GM23248 (cell line): ENCODE measurements at regions not wholly inside any gene's neighbourhood (a gene's known extent, or its start where the extent isn't known, plus 50 kb on each side); places are given as distances from the start of the nearest gene placed in this dataset.

ENCODE experiments used
- DNase-seq: peaks from one replicate; pipeline ENCODE4 v3.0.0-alpha.2; 2015
- H2AFZ ChIP-seq: fragments of 200-600 bp; sonication (generic); 2 replicates; pipeline ENCODE4 v1.6.1; 2016; ENCODE audit warnings: antibody characterized with exemption
- H3F3A ChIP-seq: fragments of 200-600 bp; sonication (generic); 2 replicates; pipeline ENCODE4 v1.6.1; 2016; ENCODE audit warnings: mild to moderate bottlenecking, antibody characterized with exemption, mixed run types; ENCODE audit not compliant: insufficient read depth
- H3K27ac ChIP-seq: fragments of 200-600 bp; sonication (generic); 2 replicates; pipeline ENCODE4 v1.5.1; 2016; ENCODE audit warnings: mild to moderate bottlenecking
- H3K27me3 ChIP-seq: fragments of 200-600 bp; sonication (generic); replicated peaks from 2 replicates; pipeline ENCODE4 v1.6.1; 2016; ENCODE audit warnings: mild to moderate bottlenecking; ENCODE audit not compliant: insufficient read depth
- H3K36me3 ChIP-seq: fragments of 200-600 bp; sonication (generic); 2 replicates; pipeline ENCODE4 v1.6.1; 2016; ENCODE audit warnings: low read depth, mild to moderate bottlenecking
- H3K4me1 ChIP-seq: fragments of 200-600 bp; sonication (generic); 2 replicates; pipeline ENCODE4 v1.6.1; 2016; ENCODE audit warnings: mild to moderate bottlenecking; ENCODE audit not compliant: insufficient read depth
- H3K4me2 ChIP-seq: fragments of 200-600 bp; sonication (generic); one replicate; pipeline ENCODE4 v1.6.1; 2016; ENCODE audit warnings: mild to moderate bottlenecking; ENCODE audit not compliant: unreplicated experiment
- H3K4me3 ChIP-seq: fragments of 200-600 bp; sonication (generic); 2 replicates; pipeline ENCODE4 v1.5.1; 2016; ENCODE audit warnings: mild to moderate bottlenecking
- H3K79me2 ChIP-seq: fragments of 200-600 bp; sonication (generic); 2 replicates; pipeline ENCODE4 v1.6.1; 2016; ENCODE audit warnings: mild to moderate bottlenecking; ENCODE audit not compliant: insufficient read depth
- H3K9ac ChIP-seq: fragments of 200-600 bp; sonication (generic); 2 replicates; pipeline ENCODE4 v1.6.1; 2016; ENCODE audit warnings: mild to moderate bottlenecking
- H3K9me2 ChIP-seq: fragments of 200-600 bp; sonication (generic); 2 replicates; pipeline ENCODE4 v1.6.1; 2016; ENCODE audit warnings: mixed run types, mild to moderate bottlenecking, moderate library complexity; ENCODE audit not compliant: insufficient read depth
- H3K9me3 ChIP-seq: fragments of 200-600 bp; sonication (generic); one replicate; pipeline ENCODE4 v1.6.1; 2017; ENCODE audit warnings: low read depth
- H4K20me1 ChIP-seq: fragments of 200-600 bp; sonication (generic); 2 replicates; pipeline ENCODE4 v1.6.0; 2016; ENCODE audit not compliant: insufficient read depth
- EZH2 ChIP-seq: fragments of 200-600 bp; sonication (generic); IDR thresholded peaks from 2 replicates; pipeline ENCODE4 v1.6.1; 2018; ENCODE audit warnings: antibody characterized with exemption, mild to moderate bottlenecking; ENCODE audit not compliant: insufficient read depth, poor library complexity, severe bottlenecking
- EZH2phosphoT487 ChIP-seq: fragments of 200-600 bp; sonication (generic); IDR thresholded peaks from 2 replicates; pipeline ENCODE4 v1.6.1; 2018; ENCODE audit warnings: antibody characterized with exemption, moderate library complexity, mild to moderate bottlenecking, low read depth; ENCODE audit not compliant: insufficient read depth
- WGBS, 2 experiments: methylation state at CpG; one replicate each; pipeline ENCODE4 v1.1.6; 2015 to 2017; ENCODE audit warnings: low lambda C conversion rate in 2 of 2, low coverage in 1 of 2; ENCODE audit errors: missing lambda C conversion rate in 2 of 2; 5-methylcytosine and 5-hydroxymethylcytosine counted together
- in situ Hi-C: fragments of 300-500 bp; cut with MboI; formaldehyde crosslinking; loops from 2 replicates; pipeline ENCODE4 v1.15.0; 2020

GRCh38 chr5:8295141-8295540 lies 426.2 kb downstream of the MTRR start:
- H2AFZ ChIP-seq, result no peak overlapping the region
- no peaks in the 10 kb centered on the region for H4K20me1 ChIP-seq
- no peak for DNase-seq
- no peaks in the 10 kb centered on the region for H3K36me3 ChIP-seq
- H3K4me3 ChIP-seq, result no peak overlapping the region
- no peaks in the 10 kb centered on the region for H3K27me3 ChIP-seq
- no peak overlapping the region for H3K27ac ChIP-seq
- TF ChIP-seq EZH2phosphoT487, result no peak
- TF ChIP-seq EZH2, result no peak
- H3F3A ChIP-seq, result no peaks in the 10 kb centered on the region
- in situ Hi-C loops, result no loop called here
- no peaks in the 10 kb centered on the region for H3K79me2 ChIP-seq
- H3K4me1 ChIP-seq, result no peaks in the 10 kb centered on the region
- H3K9me3 ChIP-seq, result no peaks in the 10 kb centered on the region
- no peak overlapping the region for H3K4me2 ChIP-seq
- H3K9ac ChIP-seq, result no peak overlapping the region
- 14% methylated on average over 1 of the region's 1 CpG for WGBS, 2 experiments
- H3K9me2 ChIP-seq, result no peaks in the 10 kb centered on the region

DNA sequence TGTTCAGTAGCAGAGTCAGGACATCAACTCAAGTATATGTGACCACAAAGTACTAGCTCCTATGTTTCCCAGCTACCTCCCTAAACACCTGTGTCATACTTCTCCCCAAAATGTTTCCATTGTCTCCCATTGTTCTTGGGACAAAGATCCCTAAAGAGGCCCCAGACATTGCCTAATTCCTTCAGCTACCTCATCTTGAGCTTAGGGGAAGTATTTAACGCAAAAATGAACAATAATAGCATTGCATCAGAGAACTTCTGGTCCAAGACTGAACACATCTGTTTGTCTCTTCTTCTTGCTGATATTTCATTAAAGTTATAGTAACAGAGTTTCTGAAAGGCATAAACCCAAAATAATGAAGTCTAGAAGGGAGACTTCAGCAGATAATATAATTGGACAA lies 430.8 kb downstream of the MTRR start:
- in situ Hi-C loops, result no loop called here
- no peak for DNase-seq
- H3K4me2 ChIP-seq, result no peak overlapping the region
- no peaks in the 10 kb centered on the region for H3K36me3 ChIP-seq
- WGBS, 2 experiments, result 11 to 24% methylated on average over 1 of the region's 1 CpG
- H3K79me2 ChIP-seq, result no peaks in the 10 kb centered on the region
- no peak overlapping the region for H3K9ac ChIP-seq
- TF ChIP-seq EZH2, result no peak
- H2AFZ ChIP-seq, result no peak overlapping the region
- H3K27ac ChIP-seq, result no peak overlapping the region
- H3K9me2 ChIP-seq, result no peaks in the 10 kb centered on the region
- H3K27me3 ChIP-seq, result no peaks in the 10 kb centered on the region
- H3K9me3 ChIP-seq, result no peaks in the 10 kb centered on the region
- H3F3A ChIP-seq, result no peaks in the 10 kb centered on the region
- H3K4me3 ChIP-seq, result no peak overlapping the region
- H4K20me1 ChIP-seq, result no peaks in the 10 kb centered on the region
- no peaks in the 10 kb centered on the region for H3K4me1 ChIP-seq

DNA sequence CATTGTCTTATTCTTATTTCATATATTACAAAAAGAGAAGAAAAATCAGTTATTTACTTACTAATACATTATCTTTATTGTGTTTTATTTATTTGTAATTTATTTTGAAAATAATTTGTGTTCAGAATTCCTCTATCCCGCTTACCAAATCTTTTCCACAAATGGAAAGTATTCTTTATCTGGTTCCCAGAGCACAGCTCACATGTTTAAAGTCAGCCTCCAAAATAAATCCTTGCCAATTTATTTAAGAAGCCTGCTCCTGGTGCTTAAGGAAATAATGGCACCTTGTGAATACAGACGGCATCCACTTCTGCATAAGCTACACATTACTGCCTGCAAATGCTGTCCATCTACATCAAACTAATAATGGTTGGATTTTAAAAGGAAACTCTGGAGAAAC lies 435.4 kb downstream of the MTRR start:
- 19 to 23% methylated on average over 2 of the region's 2 CpGs for WGBS, 2 experiments

DNA sequence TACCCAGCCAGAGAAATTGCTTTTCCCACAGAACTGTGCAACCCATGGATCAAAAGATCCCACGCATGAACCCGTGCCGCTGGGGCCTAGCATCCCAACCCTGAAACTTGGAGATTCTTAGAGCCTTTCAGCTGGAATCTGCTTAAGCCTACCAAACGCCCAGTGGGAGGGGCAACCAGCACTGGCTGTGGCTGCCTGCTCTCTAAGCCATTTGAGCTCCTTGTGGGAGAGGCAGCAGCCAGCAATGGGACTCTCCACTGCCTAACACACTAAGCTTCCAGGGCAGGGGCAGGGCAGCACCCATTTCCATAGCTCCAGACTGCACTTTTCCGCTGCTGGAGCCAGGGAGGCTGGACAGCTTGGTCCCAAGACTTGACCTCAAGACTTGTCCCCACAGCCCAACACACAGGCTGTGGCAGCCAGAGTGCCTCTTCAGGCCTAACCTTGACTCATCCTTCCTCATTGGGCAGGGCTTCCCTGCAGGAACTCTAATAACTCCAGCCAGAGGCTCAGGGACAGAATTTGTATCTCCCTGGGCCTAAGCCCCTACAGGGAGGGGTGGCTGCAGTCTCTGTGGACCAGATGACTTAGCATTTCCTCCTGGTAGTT lies 437.4 kb downstream of the MTRR start:
- TF ChIP-seq EZH2phosphoT487 (no peak), EZH2 (no peak)
- Histone ChIP-seq H3F3A (no peaks in the 10 kb centered on the region), H3K9me3 (no peaks in the 10 kb centered on the region), H3K4me3 (no peak overlapping the region), H4K20me1 (no peaks in the 10 kb centered on the region), H3K79me2 (no peaks in the 10 kb centered on the region), H3K27me3 (no peaks in the 10 kb centered on the region), H3K36me3 (no peaks in the 10 kb centered on the region), H2AFZ (no peak overlapping the region), H3K27ac (no peak overlapping the region), H3K9me2 (no peaks in the 10 kb centered on the region), H3K9ac (no peak overlapping the region), H3K4me1 (no peaks in the 10 kb centered on the region), H3K4me2 (no peak overlapping the region)
- in situ Hi-C loops, result no loop called here
- DNase-seq, result no peak
- whole genome bisulfite sequencing, 2 experiments, result 28 to 49% methylated on average over 5 of the region's 5 CpGs

More for the DNA sequence above, 435.4 kb downstream of the MTRR start:
- Histone ChIP-seq H3K27ac (no peak overlapping the region), H3K9me3 (no peaks in the 10 kb centered on the region), H3K4me1 (no peaks in the 10 kb centered on the region), H3K9me2 (no peaks in the 10 kb centered on the region), H3K9ac (no peak overlapping the region), H3F3A (no peaks in the 10 kb centered on the region), H2AFZ (no peak overlapping the region), H3K36me3 (no peaks in the 10 kb centered on the region), H3K27me3 (no peaks in the 10 kb centered on the region), H4K20me1 (no peaks in the 10 kb centered on the region), H3K4me3 (no peak overlapping the region), H3K4me2 (no peak overlapping the region), H3K79me2 (no peaks in the 10 kb centered on the region)
- in situ Hi-C loops, result no loop called here
- TF ChIP-seq EZH2 (no peak), EZH2phosphoT487 (no peak)
- DNase-seq, result no peak

GRCh38 chr5:8314965-8315364 lies 446.0 kb downstream of the MTRR start:
- in situ Hi-C loops, result no loop called here
- Histone ChIP-seq H3K79me2 (no peaks in the 10 kb centered on the region), H3K9me2 (no peaks in the 10 kb centered on the region), H4K20me1 (no peaks in the 10 kb centered on the region), H3K4me1 (no peaks in the 10 kb centered on the region), H3K4me3 (no peak overlapping the region), H3K9ac (no peak overlapping the region), H3K4me2 (no peak overlapping the region), H3K9me3 (no peaks in the 10 kb centered on the region), H3K36me3 (no peaks in the 10 kb centered on the region), H3K27ac (no peak overlapping the region), H2AFZ (no peak overlapping the region), H3K27me3 (no peaks in the 10 kb centered on the region), H3F3A (no peaks in the 10 kb centered on the region)
- TF ChIP-seq EZH2phosphoT487 (no peak), EZH2 (no peak)
- no peak for DNase-seq
- WGBS, 2 experiments, result 10 to 18% methylated on average over 3 of the region's 3 CpGs
